IPS-15b (cell line): ENCODE measurements at regions not wholly inside any gene's neighbourhood (a gene's known extent, or its start where the extent isn't known, plus 50 kb on each side); places are given as distances from the start of the nearest gene placed in this dataset.

Source experiments
- H3K27me3 ChIP-seq: one replicate; pipeline ENCODE4 v1.6.1; 2013; ENCODE audit warnings: low read length; ENCODE audit not compliant: control insufficient read depth, insufficient read depth
- H3K36me3 ChIP-seq: one replicate; pipeline ENCODE4 v1.6.1; 2013; ENCODE audit warnings: low read length; ENCODE audit not compliant: control insufficient read depth, insufficient read depth
- H3K4me1 ChIP-seq: one replicate; pipeline ENCODE4 v1.6.1; 2013; ENCODE audit warnings: mild to moderate bottlenecking, low read length; ENCODE audit not compliant: control insufficient read depth, insufficient read depth
- H3K4me3 ChIP-seq: one replicate; pipeline ENCODE4 v1.5.1; 2013; ENCODE audit warnings: low read depth, low read length
- H3K9ac ChIP-seq: one replicate; pipeline ENCODE4 v1.6.1; 2013; ENCODE audit warnings: low read depth, mild to moderate bottlenecking, low read length
- H3K9me3 ChIP-seq: one replicate; pipeline ENCODE4 v1.6.1; 2013; ENCODE audit warnings: mild to moderate bottlenecking, low read length; ENCODE audit not compliant: control insufficient read depth, insufficient read depth

DNA sequence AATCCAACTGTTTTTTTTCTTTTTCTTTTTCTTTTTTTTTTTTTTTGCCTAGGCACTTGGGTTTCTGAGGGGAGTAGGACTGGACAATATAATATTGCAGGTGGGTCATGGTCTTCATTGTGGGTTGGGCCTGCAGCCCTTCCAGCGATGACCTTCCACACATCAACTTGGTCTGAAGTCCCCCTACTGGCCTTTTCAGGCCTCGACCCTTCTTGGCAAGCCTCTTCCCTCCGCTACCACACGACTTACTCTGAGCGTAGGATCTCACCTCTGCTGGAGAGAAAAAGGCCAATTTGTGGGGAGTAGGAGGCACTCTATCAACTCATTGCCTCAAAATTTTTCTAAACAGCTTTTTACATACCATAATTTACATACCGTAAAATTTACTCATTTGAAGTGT, 51.1 kb upstream of the GRIK3 start:
- Histone ChIP-seq H3K9me3 (no peaks in the 10 kb centered on the region), H3K9ac (no peak overlapping the region), H3K4me3 (no peak overlapping the region), H3K4me1 (no peaks in the 10 kb centered on the region), H3K36me3 (no peaks in the 10 kb centered on the region), H3K27me3 (peaks cover 2% of the 10 kb centered on the region)

DNA sequence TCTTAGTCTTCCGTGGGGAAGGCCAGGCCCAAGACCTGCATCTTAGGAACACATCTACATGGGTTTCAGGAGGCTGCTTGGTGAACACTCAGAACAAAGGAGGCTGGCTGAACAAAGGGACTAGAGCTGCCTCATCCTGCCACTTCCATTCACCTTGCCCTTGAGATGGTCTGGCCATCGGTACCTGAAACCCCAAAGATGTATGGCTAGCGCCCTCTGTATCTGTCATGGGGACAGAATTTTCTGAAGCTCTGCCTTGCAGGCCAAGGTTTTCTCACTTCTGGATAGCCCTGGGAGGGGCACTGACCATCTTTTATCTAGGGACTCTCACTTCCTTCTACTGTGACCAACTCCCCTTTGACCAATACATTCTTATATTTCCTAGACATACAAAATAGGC, 55.4 kb upstream of the GRIK3 start:
- Histone ChIP-seq H3K4me3 (no peak overlapping the region), H3K9me3 (no peaks in the 10 kb centered on the region), H3K9ac (no peak overlapping the region), H3K4me1 (no peaks in the 10 kb centered on the region), H3K36me3 (no peaks in the 10 kb centered on the region), H3K27me3 (peaks cover 2% of the 10 kb centered on the region)

DNA sequence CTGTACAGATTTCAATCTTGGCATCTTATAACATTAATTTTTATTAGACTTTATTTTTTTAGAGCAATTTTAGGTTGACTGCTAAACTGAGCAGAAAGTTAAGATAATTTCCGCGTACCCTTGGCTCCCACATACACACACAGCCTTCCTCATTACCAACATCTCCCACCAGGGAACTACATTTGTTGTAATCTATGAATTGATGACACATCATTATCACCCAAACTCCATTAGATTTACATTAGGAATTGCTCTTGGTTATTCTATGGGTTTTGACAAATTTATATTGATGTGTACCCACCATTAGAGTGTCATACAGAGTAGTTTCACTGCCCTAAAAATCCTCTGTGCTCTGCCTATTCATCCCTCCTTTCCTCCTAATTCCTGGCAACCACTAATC, 56.4 kb upstream of the GRIK3 start:
- no peaks in the 10 kb centered on the region for H3K36me3 ChIP-seq
- no peaks in the 10 kb centered on the region for H3K4me1 ChIP-seq
- H3K9ac ChIP-seq, result no peak overlapping the region
- H3K27me3 ChIP-seq, result peaks cover 2% of the 10 kb centered on the region
- H3K4me3 ChIP-seq, result no peak overlapping the region
- H3K9me3 ChIP-seq, result no peaks in the 10 kb centered on the region

DNA sequence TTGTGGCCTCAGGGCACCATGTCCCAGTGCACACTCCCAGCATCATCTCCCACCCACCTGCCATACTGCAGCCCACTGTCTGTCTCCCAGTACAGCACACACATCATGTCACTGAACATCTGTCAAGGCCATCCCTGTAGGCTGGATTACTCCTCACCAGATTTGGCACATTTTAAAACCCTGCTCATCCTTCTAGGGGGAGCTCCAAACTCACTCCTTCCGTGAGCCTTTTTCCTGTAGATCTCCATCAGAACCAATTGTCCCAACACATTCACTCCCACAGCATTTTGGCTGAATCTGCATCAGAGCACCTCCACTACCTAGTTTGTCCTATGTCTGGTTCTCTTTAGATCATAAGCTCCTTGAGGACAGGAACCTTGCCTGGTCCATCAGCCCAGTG, 58.6 kb upstream of the GRIK3 start:
- Histone ChIP-seq H3K27me3 (peaks cover 2% of the 10 kb centered on the region), H3K9ac (no peak overlapping the region), H3K9me3 (no peaks in the 10 kb centered on the region), H3K4me1 (no peaks in the 10 kb centered on the region), H3K4me3 (no peak overlapping the region), H3K36me3 (no peaks in the 10 kb centered on the region)

DNA sequence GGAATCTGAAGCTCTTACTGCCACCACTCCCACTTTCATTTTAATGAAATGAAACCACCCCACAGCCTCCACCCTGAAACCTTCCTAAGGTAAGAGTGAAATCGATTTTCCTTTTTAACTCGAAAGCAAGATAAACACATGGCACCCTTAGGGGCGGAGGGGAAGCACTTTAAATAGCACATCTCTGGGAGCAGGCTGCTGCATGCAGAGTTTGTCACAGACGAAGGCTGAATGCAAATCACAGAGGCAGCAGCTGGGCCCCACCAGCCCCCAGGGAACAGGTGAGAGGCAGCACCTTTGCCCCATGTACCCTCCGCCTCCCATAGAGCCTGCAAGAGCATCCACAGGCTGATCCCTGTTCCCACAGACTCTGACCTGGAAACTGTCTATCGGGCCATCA, 60.0 kb upstream of the GRIK3 start:
- Histone ChIP-seq H3K9ac (no peak overlapping the region), H3K27me3 (no peaks in the 10 kb centered on the region), H3K36me3 (no peaks in the 10 kb centered on the region), H3K4me1 (no peaks in the 10 kb centered on the region), H3K9me3 (no peaks in the 10 kb centered on the region), H3K4me3 (no peak overlapping the region)

DNA sequence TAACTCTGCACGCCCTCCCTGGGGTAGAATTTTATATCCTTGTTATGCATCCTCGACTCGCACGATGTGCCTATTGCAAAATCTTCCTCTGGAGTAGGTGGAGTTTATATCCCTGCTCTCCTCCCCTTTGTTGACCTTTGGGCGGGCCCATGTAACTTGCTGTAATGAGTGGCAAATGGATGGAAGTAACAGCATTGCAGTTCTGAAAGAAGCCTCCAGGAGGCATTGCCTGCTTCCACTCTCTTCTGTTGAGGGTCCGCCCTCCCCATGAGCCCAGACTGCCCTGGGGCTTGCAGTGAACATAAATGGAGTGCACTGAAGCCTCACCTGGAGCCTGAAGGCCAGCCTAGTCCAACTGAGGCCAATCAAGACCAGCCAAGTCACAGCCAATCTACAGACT, 62.2 kb upstream of the GRIK3 start:
- Histone ChIP-seq H3K36me3 (no peaks in the 10 kb centered on the region), H3K9ac (no peak overlapping the region), H3K4me3 (no peak overlapping the region), H3K27me3 (no peaks in the 10 kb centered on the region), H3K4me1 (no peaks in the 10 kb centered on the region), H3K9me3 (no peaks in the 10 kb centered on the region)

DNA sequence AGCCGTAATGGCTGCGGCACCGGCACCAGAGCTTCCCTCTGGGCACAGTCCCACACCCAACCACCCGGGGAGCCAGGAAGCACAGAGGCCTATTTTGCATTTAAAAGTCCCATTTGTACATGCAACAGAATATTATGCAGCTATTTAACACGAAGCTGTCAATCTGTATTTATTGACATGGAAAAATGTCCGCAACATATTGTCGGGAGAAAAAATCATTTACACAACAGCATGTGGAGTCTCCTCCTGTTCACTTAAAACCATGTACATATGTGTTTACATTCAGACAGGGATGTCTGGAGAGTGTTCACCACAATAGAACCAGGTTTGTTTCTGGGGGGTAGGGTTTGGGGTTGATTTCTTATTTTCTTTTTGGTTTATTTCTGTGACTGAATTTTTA, 63.4 kb upstream of the GRIK3 start:
- H3K27me3 ChIP-seq, result no peaks in the 10 kb centered on the region
- no peaks in the 10 kb centered on the region for H3K36me3 ChIP-seq
- H3K4me3 ChIP-seq, result no peak overlapping the region
- H3K4me1 ChIP-seq, result no peaks in the 10 kb centered on the region
- H3K9me3 ChIP-seq, result no peaks in the 10 kb centered on the region
- H3K9ac ChIP-seq, result no peak overlapping the region

DNA sequence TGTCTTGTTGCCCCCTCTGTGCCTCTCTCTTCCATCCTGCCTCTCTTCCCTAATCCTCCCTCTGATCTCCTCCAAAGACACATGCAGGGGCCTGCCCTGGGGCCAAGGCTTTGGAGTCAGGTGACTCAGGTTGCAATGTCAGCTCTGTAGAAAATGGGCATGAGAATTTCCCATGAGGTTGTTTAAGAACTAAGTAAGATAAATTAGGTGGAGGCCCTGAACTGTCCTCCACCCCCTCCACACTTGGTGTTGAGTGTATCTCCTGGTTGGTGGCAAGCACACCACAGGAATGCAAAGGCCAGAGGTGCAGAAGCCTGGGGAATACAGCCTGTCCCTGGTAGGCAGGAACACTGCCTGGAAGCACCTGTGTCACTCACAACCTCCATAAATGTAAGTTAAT, 63.9 kb upstream of the GRIK3 start:
- Histone ChIP-seq H3K9ac (no peak overlapping the region), H3K4me1 (no peaks in the 10 kb centered on the region), H3K36me3 (no peaks in the 10 kb centered on the region), H3K4me3 (no peak overlapping the region), H3K9me3 (no peaks in the 10 kb centered on the region), H3K27me3 (no peaks in the 10 kb centered on the region)

DNA sequence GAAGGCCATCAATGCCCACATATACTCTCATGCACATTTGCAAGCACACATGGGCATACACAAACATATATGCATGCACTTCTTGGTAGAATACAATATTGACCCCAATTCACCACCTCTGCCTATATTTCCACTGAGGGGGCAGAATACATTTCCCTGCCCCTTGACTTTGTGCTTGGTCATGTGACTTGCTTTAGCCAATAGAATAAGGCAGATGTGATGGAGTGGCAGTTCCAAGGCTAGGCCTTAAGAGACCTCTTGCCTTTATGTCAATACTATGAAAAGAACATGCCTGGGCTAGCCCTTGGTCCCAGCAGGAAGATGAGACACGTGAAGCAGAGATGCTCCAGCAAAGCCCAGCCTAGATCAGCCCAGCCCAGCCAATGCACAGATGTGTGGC, 66.0 kb upstream of the GRIK3 start:
- H3K27me3 ChIP-seq, result no peaks in the 10 kb centered on the region
- no peak overlapping the region for H3K9ac ChIP-seq
- H3K4me3 ChIP-seq, result no peak overlapping the region
- H3K36me3 ChIP-seq, result no peaks in the 10 kb centered on the region
- H3K9me3 ChIP-seq, result no peaks in the 10 kb centered on the region
- H3K4me1 ChIP-seq, result no peaks in the 10 kb centered on the region

DNA sequence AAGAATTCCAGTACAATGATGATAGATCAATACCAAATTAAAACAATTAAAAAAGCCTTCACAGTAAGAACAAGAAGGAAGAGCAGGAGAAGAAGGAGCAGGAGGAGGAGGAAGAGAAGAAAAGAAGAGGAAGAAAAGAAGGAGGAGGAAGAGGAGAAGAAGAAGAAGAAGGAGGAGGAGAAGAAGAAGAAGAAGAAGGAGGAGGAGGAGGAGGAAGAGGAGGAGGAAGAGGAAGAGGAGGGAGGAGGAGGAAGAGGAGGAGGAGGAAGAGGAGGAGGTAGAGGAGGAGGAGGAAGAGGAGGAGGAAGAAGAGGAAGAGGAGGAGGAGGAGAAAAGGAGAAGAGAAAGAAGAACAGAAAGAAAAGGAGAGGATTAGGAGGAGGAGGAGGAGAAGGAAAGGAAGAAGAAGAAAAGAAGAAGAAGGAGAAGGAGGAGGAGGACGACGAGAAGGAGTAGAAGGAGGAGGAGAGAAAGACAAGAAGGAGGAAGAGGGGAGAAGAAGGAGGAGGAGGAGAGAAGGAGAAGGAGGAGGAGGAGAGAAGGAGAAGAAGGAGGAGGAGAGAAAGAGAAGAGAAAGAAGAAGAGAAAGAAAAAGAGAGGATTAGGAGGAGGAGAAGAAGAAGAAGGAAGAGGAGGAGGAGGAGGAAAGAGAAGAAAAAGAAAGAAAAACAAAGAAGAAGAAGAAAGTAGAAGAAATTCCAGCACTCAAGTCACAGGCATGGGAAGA, 68.5 kb upstream of the GRIK3 start:
- no peak overlapping the region for H3K4me3 ChIP-seq
- no peaks in the 10 kb centered on the region for H3K4me1 ChIP-seq
- H3K9ac ChIP-seq, result no peak overlapping the region
- no peaks in the 10 kb centered on the region for H3K9me3 ChIP-seq
- no peaks in the 10 kb centered on the region for H3K27me3 ChIP-seq
- H3K36me3 ChIP-seq, result no peaks in the 10 kb centered on the region

DNA sequence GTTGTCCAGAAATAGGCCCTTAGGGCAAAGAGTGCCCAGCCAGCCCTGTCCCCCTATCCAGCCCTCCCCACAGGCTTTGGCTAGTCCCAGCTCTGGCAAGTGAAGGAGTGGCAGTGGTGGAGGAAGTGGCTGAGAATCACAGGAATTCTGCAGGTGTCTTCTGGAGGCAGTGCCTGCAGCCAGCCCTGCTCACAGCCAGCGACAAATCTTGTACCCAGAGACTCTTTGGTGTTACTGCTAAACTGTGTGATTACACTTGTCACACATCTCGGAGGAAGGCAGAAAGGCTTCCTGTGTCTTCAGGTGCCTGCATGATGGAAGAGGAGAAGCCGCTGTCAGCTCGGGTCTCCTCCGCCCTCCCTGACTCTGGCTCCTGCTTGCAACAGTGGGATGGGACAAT, 71.6 kb upstream of the GRIK3 start:
- Histone ChIP-seq H3K9ac (no peak overlapping the region), H3K27me3 (no peaks in the 10 kb centered on the region), H3K36me3 (no peaks in the 10 kb centered on the region)

DNA sequence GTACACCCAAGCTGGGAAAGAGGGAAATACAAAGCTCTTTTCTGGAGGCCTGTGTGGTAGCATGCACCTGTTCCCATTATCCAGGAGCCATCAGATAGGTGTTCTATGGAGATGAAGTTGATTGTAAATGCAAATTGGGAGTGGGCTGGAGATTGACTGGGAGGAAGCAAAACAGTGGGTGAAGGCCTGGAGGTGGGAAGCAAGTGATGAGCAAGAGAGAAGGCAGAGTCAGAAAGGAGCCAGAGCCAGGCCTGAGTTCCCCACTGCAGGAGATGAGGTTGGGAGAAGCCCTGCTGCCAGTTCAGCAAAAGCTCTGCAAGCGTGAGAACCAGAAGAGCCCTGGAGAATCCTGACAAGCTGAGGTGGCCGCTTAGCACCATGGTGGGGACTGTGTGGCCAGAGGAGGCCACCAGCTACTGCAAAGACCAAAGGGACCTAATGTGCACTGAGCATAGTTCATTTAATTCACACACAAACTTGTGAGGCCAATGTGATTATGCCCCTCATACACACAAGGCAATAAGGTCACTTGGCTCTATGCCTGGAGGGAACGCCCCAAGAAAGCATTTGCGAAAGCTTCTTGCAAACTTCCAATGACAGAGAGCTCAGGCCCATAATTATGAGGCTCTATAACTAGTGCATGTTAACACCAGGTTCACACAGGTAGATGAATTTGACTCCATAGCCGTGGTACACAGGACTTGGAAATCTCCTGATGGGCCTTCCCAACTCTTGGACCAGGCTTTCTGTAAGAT, 73.0 kb upstream of the GRIK3 start:
- no peak overlapping the region for H3K4me3 ChIP-seq
- no peak overlapping the region for H3K9ac ChIP-seq
- no peaks in the 10 kb centered on the region for H3K36me3 ChIP-seq
- no peaks in the 10 kb centered on the region for H3K9me3 ChIP-seq
- H3K27me3 ChIP-seq, result no peaks in the 10 kb centered on the region
- H3K4me1 ChIP-seq, result no peaks in the 10 kb centered on the region

More for the DNA sequence above, 71.6 kb upstream of the GRIK3 start:
- H3K4me1 ChIP-seq, result no peaks in the 10 kb centered on the region
- H3K9me3 ChIP-seq, result no peaks in the 10 kb centered on the region
- no peak overlapping the region for H3K4me3 ChIP-seq
